ENCODE measurements at regions not wholly inside any gene's neighbourhood (a gene's known extent, or its start where the extent isn't known, plus 50 kb on each side); places are given as distances from the start of the nearest gene placed in this dataset.
A peak's percentile ranks its signal among the peaks of the same experiment; 100 is the strongest.
"Not testable (repeated sequence)": the region's sequence is repeated elsewhere in the genome, so short reads cannot be mapped to it uniquely, and the experiment has no call there.

DNA sequence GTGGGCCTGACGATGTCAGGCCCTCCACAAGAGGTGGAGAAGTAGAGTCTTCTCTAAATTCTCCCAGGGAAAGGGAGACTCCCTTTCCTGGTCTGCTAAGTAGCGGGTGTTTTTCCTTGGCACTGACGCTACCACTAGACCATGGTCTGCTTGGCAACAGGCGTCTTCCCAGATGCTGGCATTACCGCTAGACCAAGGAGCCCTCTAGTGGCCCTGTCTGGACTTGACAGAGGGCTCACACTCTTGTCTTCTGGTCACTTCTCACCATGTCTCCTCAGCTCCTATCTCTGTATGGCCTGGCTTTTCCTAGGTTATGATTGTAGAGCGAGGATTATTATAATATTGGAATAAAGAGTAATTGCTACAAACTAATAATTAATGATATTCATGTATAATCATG, 51.1 kb upstream of the RASSF6 start:
- DNase-seq (ENCODE audit: low read depth) = not testable (repeated sequence)

DNA sequence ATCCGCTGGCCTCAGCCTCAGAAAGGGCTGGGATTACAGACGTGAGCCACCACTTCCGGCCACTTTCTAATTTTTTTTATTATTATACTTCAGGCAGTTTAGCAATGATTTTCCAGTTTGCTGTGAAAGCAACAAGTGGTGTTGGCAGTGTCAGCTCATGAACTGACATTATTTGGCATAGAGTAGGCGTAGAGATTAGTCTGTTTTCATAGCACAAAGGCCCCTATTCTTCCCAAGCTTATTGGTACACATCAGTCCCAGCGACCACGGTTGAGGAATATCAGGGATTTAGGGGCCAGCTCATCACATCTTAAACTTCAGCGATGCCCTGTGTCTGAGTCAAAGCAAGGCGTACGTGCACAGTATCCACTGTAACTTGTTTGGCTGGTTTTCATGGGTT, 53.0 kb upstream of the RASSF6 start:
- no peak for DNase-seq (ENCODE audit: low read depth)

- DNase-seq (ENCODE audit: low read depth) = peak; percentile 35
Measured at GRCh38 chr4:73674451-73674919, 54.2 kb upstream of the RASSF6 start.

DNA sequence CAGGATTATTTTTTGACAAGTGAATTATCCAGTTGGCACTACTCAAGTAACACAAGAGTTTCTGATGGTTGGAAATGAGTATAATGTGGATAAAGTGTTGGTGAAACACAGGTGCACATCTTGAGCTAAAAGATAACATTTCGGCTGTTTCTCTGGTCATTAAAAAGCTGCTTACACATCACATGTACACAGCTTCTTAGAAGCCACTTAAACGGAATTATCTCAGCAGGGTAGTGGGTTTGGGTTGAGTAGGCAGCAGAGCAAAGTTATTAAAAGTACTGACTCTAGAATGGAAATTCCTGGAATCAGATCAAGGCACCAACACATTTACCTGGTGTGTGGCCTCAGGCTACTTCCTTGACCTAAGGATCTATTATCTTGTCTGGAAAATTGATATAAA, 55.4 kb upstream of the RASSF6 start:
- DNase-seq (ENCODE audit: low read depth) = no peak

- no peak for DNase-seq (ENCODE audit: low read depth)
Measured at GRCh38 chr4:73676136-73676535, 55.9 kb upstream of the RASSF6 start.

- DNase-seq (ENCODE audit: low read depth) = peak; percentile 27
Measured at GRCh38 chr4:73676861-73677323, 56.7 kb upstream of the RASSF6 start.

- peak; percentile 62 for DNase-seq (ENCODE audit: low read depth)
Measured at GRCh38 chr4:73679836-73680235, 59.6 kb upstream of the RASSF6 start.

DNA sequence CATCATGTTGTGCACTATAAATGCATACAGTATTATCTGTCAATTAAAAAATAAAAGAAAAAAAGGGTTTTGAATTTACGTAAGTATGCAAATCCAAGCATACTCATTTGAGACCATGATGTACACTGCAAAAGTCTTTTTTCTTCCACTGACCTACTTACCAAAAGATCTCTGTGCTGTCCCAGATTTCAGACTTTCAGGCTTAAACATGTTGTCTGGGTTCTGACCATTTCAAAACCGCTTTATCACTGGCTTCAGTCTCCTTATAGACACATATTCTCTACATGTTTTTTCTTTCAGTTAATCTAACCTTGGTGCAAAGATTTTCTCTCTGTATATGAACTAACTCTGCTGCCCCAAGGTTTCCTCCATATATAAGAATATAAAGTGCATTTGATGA, 58.6 kb upstream of the CXCL8 start:
- DNase-seq (ENCODE audit: low read depth) = peak; percentile 38

GRCh38 chr4:73682508-73682907, 57.9 kb upstream of the CXCL8 start:
- peak; percentile 60 for DNase-seq (ENCODE audit: low read depth)

GRCh38 chr4:73683033-73683432, 57.3 kb upstream of the CXCL8 start:
- no peak for DNase-seq (ENCODE audit: low read depth)

GRCh38 chr4:73683456-73683855, 56.9 kb upstream of the CXCL8 start:
- DNase-seq (ENCODE audit: low read depth) = no peak

DNA sequence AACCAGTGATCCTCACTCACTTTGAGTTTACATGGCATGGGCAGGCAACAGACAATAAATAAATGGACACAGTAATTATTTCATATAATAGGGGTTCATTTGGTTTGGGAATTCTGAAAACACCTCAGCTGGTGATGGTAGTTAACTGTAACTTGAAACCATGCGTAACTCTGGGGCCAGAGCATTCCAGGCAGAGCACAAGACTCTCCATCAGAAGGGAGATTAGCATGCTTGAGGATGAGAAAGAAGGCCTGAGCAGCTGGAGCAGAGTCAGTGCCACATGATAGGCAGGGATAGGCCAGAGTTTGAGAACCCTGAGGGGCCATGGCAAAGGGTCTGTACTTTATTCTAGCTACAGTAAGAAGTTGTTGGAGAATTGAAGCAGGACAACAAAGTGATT, 56.3 kb upstream of the CXCL8 start:
- DNase-seq (ENCODE audit: low read depth) = peak; percentile 53

- no peak for DNase-seq (ENCODE audit: low read depth)
Measured at GRCh38 chr4:73685052-73685451, 55.3 kb upstream of the CXCL8 start.

GRCh38 chr4:73687421-73687820, 52.9 kb upstream of the CXCL8 start:
- no peak for DNase-seq (ENCODE audit: low read depth)

GRCh38 chr4:73690051-73690738, 50.2 kb upstream of the CXCL8 start:
- peak; percentile 84 for DNase-seq (ENCODE audit: low read depth)
